ENCODE measurements at regions not wholly inside any gene's neighbourhood (a gene's known extent, or its start where the extent isn't known, plus 50 kb on each side); places are given as distances from the start of the nearest gene placed in this dataset.
A peak's percentile ranks its signal among the peaks of the same experiment; 100 is the strongest.
"Not testable (repeated sequence)": the region's sequence is repeated elsewhere in the genome, so short reads cannot be mapped to it uniquely, and the experiment has no call there.

DNA sequence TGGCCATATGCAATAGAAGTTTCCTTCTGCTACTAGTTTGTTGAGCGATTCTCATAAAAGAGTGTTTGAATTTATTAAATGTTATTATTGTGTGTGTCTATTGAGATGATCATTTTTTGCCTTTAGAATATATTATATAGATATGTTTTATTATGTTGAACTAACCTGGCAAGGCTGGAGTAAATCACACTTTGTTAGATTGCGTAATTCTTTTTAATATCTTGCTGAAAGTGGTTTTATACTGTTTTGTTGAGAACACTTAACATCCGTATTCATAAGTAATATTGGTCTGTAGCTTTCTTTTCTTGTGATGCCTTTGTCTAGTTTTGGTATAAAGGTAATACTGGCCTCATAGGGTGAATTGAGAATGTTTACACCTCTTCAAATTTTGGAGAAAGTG lies 574.3 kb upstream of the PCDH20 start:
- no peak for DNase-seq

DNA sequence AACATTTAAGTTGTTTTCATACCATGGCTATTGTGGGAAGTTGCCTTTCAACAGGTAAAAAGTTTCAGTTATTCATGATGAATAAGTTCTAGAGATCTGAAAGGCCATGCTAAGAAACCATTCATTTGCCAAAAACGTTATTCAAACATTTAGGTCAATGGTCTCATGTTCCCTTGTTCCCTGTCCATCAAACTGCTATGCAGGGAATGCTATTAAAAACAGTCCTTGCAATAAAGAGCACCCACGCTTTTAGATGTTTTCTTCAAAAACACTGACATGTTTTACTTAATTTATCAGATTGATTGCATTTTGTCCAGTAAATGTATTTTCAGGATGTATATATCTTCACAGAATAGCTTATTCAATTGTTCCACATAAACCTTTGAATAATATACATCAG lies 573.2 kb upstream of the PCDH20 start:
- DNase-seq = no peak

DNA sequence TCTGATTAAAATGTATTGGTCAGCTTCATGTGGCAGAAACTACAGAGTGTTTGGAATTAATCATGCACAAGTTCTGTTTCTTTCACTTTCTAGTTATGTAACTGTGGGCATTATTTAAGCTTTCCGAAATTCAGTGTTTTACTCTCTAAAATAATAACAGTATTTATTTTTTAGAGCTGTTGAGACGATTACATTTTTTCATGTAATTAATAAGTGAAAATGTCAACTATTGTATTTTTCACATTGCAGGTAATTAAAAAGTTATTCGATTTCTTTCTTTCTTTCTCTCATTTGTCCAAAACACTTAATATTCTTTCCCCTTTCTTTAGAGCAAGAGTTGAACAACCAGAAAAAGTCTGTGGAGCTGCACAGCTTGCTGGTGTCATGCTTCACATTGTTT lies 559.4 kb upstream of the PCDH20 start:
- DNase-seq = no peak

DNA sequence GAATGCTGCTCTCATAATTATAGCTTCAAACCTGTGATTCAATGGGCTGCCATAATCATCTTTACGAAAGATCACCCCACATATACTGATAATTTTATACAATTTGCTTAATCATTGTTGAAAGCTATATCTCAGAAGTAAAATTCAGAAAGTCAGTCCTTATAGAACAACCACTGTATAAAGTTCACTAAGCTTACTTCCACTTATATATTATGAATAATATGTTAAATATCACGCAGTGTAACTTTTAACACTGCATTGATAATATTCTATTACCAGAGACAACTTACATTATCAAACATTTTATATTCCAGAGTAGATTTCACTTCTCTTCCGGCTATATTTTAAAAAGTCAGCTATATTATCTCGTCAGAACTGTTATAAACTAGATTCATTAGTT lies 550.1 kb upstream of the PCDH20 start:
- no peak for DNase-seq

DNA sequence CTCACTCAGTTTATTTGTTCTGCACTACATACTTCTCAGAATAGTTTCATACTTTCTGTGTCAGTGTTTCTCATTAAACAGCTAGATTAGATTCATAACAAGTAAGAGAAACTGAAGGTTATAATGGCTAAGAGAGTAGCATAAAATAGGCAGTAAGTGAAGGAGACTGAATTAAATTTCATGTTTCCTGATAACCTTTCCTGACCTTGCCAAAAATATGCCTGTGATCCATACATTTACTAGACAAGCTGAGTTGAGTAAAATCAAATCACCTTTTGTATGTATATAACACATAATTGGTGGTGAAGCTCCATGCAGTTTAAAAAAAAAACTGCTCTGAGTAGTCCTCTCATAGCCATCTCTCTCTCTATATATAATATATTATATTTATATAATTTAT lies 545.3 kb upstream of the PCDH20 start:
- DNase-seq = no peak

DNA sequence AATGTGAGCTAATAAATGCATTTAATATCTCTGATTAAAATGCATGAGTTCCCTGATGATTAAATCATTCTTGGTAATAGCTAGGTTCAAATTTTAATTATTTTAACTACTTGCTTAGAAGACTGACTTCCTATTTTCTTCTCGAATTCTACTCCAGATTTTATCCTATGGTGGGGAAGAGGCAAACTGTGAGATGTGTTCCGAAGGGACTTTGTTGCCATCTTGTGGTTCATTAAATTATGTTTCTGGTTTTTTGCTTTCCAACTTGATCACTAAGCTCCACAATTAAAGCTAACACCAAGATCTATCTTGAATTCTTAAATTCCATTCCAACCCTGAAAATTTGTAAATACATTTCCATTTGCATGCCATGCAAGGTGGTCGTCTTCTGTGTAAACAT lies 538.4 kb upstream of the PCDH20 start:
- DNase-seq = peak in 2 of 56 donors; percentile 2 to 4

DNA sequence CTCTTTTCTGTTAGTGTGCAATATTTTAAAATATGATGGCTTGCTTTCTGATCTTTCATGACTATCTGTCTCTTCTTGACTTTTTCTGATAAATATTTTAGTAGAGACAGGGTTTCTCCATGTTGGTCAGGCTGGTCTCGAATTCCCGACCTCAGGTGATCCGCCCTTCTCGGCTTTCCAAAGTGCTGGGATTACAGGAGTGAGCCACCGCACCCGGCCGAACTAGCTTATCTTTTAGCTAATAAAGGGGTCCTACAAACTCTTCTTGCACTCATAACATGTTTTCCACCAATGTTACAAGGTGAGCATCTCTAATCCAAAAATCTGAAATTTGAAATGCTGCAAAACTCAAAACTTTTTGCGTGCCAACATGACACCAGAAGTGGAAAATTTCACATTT lies 535.2 kb upstream of the PCDH20 start:
- no peak for DNase-seq

DNA sequence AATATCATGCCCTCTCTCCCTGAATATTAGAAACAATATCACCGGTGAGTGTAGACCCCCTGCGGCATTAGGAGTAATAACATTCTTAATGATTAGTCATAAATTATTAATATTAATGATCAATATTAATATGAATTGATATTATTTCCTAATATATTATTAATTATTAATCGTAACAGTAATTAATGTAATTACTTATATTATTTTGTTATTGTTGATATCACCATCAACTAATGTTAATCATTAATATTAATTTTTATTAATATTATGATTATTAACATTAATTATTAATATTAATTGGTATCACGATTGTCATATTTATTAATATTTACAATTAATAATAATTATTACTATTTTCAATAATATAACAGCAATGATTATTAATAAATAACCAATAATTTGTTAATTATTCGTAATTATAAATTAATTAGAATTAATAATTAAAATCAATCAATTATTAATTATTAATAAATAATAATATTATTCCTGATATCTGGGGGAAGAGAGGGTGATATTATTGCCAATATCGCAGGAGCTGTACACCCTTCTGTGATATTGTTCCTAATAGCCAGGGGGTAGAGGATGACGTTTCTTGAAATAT lies 528.8 kb upstream of the PCDH20 start:
- no peak for DNase-seq

DNA sequence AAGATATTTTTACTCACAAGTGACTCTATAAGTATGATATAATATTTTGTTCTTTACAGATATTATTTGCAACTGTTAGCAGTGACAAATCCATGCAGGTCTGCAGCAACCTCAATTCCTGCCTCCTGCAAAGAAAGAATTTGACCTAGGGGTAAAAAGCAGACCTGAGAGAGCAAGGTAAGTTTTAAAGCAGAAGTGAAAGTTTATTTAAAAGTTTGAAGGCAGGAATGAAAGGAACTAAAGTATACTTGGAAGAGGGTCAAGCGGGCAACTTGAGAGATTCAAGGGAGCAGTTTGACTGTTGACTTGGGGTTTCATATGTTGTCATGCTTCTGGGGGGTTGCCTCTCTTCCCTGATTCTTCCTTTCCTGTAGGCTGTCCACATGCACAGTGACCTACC lies 520.1 kb upstream of the PCDH20 start:
- DNase-seq = no peak

DNA sequence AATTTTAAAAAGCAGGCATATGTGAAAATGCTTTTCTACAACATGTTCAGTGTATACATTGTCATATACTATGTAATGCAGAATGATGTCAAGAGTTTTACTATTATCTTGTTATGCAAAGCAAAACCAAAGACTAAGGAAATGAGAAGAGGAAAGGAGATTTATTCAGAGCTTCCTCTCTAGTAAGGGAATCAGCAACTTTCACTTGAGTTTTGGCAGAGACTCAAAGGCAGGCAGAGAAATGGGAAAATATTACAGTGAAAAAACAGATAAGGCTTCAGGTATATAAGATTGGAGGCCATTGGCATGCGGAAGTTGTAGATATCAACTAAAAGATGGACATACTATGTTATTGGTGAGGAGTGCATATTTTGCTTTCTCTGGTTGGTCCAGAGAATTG lies 512.0 kb upstream of the PCDH20 start:
- no peak for DNase-seq

DNA sequence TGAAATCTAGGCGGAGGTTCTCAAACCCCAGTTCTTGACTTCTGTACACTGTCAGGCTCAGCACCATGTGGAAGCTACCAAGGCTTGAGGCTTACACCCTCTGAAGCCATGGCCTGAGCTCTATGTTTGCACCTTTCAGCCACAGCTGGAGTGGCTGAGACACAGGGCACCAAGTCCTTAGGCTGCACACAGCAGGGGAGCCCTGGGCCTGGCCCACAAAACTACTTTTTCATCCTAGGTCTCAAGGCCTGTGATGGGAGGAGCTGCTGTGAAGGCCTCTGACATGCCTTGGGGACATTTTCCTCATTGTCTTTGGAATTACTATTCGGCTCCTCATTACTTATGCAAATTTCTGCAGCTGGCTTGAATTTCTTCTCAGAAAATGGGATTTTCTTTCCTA lies 503.2 kb upstream of the PCDH20 start:
- DNase-seq = no peak

DNA sequence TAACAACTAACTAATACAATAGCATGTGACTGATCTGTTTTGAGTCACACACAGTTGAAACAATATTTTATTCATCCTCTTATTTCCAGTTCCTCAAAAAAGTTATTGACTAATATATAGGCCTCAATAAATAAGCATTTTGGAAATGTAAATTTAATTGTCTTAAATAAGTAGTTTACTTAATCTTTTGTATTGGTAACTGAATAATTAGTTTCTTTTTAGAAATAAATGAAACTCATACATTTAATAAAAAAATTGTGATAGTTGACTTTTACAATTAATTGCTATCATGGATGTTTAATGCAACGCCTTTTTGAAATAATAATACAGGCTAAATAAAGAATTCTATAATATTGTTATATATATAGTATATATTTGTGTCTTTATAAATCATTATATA lies 500.8 kb upstream of the PCDH20 start:
- no peak for DNase-seq

DNA sequence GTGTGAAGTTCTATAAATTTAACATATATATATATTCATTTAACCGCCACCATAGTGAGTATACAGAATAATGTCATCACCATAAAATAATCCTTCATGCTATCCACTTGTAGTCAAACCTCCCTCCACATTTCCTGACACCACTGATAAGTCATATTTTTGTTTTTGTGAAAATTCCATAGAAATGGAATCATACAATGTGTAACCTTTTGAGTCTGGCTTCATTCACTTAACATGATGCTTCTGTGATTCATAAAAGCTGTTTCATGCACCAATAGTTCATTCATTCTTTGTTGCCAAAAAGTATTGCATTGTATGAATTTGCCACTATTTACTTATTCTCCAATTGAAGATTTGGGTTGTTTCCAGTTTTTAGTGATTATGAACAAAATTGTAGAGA lies 497.5 kb upstream of the PCDH20 start:
- DNase-seq = no peak

DNA sequence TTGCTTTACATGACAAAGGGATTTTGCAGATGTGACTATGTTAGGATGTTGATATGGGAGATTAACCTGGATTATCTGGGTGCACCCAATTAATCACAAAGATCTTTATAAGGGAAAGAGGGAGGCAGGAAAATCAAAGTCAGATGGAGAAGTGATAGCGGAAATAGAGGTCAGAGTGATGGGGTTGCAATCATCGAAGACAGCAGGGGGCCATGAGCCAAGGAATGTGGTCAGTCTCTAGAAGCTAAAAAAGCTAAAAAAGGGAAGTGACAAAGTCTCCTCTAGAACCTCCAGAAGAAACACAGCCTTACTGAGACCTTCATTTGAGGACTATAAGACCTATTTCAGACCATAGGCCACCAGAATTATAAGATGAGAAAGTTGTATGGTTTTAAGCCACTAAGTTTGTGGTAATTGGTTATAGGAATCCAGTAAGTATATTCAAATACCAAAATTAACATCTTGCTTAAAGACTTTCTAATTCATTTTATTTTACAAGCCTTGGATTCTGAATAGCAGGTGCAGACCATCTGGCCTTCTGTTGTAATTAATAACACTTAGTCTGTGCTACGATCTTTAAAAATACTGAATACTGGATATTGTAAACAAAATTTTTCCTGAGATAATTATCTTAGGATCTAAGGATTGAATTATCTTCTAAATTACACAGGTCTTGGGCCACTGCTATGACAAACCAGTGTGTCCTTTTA lies 493.4 kb upstream of the PCDH20 start:
- no peak for DNase-seq

DNA sequence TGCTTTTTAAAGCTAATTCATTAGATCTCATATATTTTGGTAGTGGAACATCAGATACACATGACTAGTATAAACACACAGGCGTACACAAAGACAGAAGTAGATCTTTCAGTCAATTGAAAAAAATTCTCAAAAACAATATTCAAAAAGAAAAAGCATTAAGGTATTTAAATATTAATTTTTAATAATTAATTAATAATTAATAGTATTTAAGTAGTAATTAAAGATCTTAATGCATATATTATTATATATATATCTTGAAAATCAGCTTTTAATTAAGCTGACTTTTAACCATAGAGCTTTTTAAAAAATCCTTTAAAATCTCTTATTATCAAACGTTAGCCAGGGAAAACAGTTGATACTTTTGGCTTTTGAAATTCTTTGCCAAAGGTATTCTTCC lies 489.4 kb upstream of the PCDH20 start:
- DNase-seq = no peak

DNA sequence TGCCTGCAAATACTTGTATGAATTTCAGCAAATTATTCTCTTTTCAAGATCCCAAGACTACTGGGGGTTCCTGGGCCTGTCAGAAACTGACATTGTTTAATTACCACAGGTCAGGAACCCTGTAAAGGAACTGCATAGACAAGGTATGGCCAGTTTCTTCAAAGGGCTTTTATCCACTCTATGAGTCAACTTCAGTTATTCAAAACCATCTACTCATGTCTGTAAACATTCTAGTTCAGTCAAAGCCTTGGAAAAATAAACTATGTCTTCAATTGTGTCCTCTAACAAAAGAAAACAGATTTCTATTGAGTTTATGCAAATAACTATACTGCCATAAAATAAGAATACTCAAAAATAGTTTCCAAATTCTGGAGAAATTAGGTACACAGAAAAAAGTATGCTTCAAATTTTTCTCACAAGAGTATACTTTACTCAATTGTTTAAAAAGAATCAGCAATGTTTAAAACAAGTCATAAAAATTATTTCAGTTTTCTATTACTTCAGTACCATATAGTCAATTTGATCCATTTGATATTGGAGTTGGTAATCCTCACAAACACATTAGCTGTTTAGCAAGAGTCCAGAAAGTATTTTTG lies 486.4 kb upstream of the PCDH20 start:
- no peak for DNase-seq

DNA sequence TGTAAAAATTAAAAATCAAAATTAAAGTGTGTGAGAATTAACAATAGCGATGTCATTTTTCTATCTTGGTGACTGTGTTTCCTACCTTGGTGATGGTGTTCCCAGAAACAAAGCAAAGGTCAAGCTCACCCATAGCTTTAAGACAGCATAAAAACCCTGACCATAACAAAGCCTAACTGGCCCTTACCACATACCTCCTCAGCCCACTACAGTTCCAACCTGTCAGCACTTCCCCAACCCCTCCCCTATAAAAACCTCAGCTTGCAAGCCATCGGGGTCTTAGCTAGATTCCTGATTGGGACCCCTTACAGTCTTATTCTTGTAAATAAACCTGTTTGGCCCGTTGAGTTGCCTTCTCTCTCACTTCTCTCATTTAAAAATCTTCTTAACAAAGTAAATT lies 484.4 kb upstream of the PCDH20 start:
- DNase-seq = no peak

DNA sequence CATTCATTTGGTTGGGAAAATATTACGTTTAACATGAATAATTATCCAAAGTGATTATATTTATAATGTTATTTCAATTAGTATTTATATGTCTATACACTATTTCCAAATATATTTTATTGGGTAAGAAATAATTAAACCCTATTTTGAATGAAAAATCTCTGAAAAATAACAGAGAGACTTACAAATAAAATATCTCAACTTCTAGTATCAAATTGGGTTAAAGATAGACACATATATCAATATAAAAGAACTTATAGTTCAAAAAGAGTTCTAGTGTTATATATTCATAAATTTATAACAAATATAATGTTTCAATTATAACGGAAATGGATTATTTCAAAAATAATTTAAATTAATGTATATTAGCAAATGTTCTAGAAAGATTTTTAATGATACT lies 482.6 kb upstream of the PCDH20 start:
- DNase-seq = no peak

DNA sequence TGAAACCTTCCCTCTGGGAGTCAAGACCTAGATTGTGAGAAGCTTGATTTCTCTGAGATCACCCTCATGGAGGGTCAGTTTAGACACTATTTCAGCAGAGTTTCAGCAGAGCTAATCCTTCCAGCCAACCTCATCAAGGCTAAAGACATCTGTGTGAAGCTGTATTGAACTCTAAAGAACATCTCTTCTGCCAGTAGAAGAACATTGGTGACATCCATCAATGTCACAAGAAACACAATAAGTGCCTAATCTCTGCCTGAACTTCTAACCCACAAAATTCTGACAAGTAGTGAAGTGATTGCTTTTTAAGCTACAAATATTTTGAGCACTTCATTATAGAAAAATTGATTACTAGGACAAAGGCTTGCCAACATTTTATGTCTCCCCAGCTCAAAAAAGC lies 475.8 kb upstream of the PCDH20 start:
- DNase-seq = no peak

DNA sequence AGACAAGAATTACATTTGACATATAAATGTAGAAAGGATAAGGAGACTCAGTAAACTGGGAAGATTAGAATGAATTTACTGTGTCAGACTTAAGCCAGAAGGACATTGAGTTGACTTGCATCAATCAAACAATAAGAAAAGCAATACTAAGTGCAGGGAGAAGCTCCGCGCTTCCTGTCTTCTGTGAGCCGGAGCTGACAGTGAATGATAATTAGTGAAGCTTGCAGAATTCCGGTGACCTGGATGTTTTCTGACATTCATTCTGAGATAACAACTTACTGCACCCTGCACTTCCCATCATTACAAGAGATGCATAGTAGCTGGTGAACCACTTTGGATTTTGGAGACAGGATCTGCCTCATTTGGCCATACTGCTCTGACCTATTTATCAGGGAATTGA lies 469.2 kb upstream of the PCDH20 start:
- DNase-seq = no peak

DNA sequence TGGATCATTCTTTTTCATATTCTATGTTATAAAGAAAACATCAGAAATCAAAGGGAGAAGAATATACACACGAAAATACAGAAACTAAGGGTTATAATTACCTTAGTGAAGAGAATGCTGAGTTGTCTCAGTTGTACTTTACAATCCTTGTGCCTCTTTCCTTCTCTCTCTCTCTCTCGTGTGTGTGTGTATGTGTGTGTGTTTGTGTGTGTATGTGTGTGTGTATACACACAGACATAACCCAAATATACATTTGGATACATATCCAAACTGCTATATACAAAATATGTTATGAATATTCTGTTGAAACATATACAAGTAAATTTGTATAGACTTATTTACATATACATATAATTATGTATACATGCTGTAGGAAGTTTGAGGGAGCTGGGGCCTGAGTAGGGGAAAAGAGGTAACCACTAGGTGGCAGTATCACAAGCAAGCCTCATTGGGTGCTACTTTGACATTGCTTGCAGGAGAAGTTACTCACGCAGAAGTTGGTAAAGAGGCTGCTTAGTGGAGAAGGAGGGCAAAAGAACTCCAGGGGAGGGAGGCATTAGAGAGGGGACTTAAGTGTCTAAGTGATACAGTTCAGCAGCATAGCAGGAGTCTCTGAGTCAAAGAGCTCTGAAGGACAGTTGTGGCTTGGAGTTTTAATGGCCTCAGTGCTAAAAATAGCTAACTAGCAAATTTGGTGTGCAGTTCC lies 465.1 kb upstream of the PCDH20 start:
- peak in 1 of 56 donors; percentile 1 for DNase-seq

DNA sequence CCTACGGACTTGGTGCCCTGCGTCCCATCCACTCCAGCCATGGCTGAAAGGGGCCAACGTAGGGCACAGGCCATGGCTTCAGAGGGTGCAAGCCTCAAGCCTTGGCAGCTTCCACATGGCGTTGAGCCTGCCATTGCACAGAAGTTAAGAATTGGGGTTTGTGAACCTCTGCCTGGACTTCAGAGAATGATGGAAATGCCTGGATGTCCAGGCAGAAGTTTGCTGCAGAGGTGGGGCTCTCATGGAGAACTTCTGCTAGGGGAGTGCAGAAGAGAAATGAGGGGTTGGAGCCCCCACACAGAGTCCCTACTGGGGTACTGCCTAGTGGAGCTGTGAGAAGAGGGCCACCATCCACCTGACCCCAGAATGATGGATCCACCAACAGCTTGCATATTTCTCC lies 462.9 kb upstream of the PCDH20 start:
- DNase-seq = not testable (repeated sequence)

Measured in amygdala (tissue), 56 donors.